Upper lobe of left lung (tissue), 6 donors: ENCODE measurements at regions not wholly inside any gene's neighbourhood (a gene's known extent, or its start where the extent isn't known, plus 50 kb on each side); places are given as distances from the start of the nearest gene placed in this dataset.

Experiments
- ATAC-seq, 2 donors: fragments of 200-7000 bp; cut with Tn5 transposase; one replicate each; pipeline ENCODE4 v1.9.1; 2022; ENCODE audit warnings: mild to moderate bottlenecking in 2 of 2, moderate library complexity in 2 of 2; ENCODE audit not compliant: low FRiP score in 2 of 2
- DNase-seq, 2 donors: peaks; one replicate each; pipeline ENCODE4 v3.0.0-alpha.2; 2019 to 2020
- H3K27ac ChIP-seq, 4 donors: fragments of 200-600 bp; sonication (generic); one replicate each; pipeline ENCODE4 v1.5.1; 2016 to 2019
- H3K27me3 ChIP-seq, 4 donors: fragments of 200-600 bp; sonication (generic); one replicate each; pipeline ENCODE4 v1.5.1; 2017 to 2019
- H3K36me3 ChIP-seq, 4 donors: fragments of 200-600 bp; sonication (generic); one replicate each; pipeline ENCODE4 v1.5.1; 2016 to 2019
- H3K4me1 ChIP-seq, 4 donors: fragments of 200-600 bp; sonication (generic); one replicate each; pipeline ENCODE4 v1.5.1; 2018 to 2019
- H3K4me3 ChIP-seq, 4 donors: fragments of 200-600 bp; sonication (generic); one replicate each; pipeline ENCODE4 v1.5.1; 2017 to 2019; ENCODE audit warnings: mild to moderate bottlenecking in 2 of 4, moderate library complexity in 1 of 4
- H3K9me3 ChIP-seq, 4 donors: fragments of 200-600 bp; sonication (generic); one replicate each; pipeline ENCODE4 v1.5.1; 2018 to 2019
- CTCF ChIP-seq, 6 experiments: fragments of 450-650 bp in 4 of 6; fragments of 200-600 bp in 2 of 6; sonication (generic) in 2 of 6; IDR thresholded peaks; one replicate each; pipeline ENCODE4 v1.5.1; 2016 to 2019; ENCODE audit warnings: antibody characterized with exemption in 6 of 6
- EP300 ChIP-seq, 4 donors: sonication (generic); formaldehyde crosslinking; IDR thresholded peaks; one replicate each; pipeline ENCODE4 v1.5.1; 2017; ENCODE audit warnings: antibody characterized with exemption in 4 of 4, control low read depth in 2 of 4
- POLR2A ChIP-seq, 4 donors: fragments of 450-650 bp; IDR thresholded peaks; one replicate each; pipeline ENCODE4 v1.5.1; 2016 to 2017; ENCODE audit warnings: antibody characterized with exemption in 4 of 4, mild to moderate bottlenecking in 2 of 4
- POLR2AphosphoS5 ChIP-seq, 2 donors: sonication (generic); formaldehyde crosslinking; IDR thresholded peaks; one replicate each; pipeline ENCODE4 v1.5.1; 2017; ENCODE audit warnings: antibody characterized with exemption in 2 of 2
- WGBS, 2 donors: methylation state at CpG; one replicate each; pipeline ENCODE4 v1.1.5; 2017 to 2018; 5-methylcytosine and 5-hydroxymethylcytosine counted together
- donor health status: DM: no; HTN: no; CAD: no; lungs with moderate emphysema.
- donor health status: DM: no; HTN: yes; CAD: no; lungs with severe emphysema.

GRCh38 chr3:134084242-134084950, 54.7 kb upstream of the SLCO2A1 start:
- Histone ChIP-seq H3K27ac (no peak overlapping the region), H3K4me3 (no peak overlapping the region), H3K9me3 (peaks cover 0 to 10% (median 2%) of the 10 kb centered on the region in 4 donors), H3K27me3 (no peaks in the 10 kb centered on the region), H3K36me3 (no peaks in the 10 kb centered on the region), H3K4me1 (no peaks in the 10 kb centered on the region)
- ATAC-seq = no peak
- 79% methylated on average over 2 of the region's 2 CpGs; no CpG with 5 or more reads in 1 of the 2 donors for WGBS, 2 donors
- TF ChIP-seq EP300 (IDR thresholded peaks at IDR 0.05) (no peak), CTCF (IDR thresholded peaks at IDR 0.05) (no peak), POLR2AphosphoS5 (IDR thresholded peaks at IDR 0.05) (no peak), POLR2A (IDR thresholded peaks at IDR 0.05) (no peak)
- no peak for DNase-seq

GRCh38 chr3:134083626-134084241, 54.0 kb upstream of the SLCO2A1 start:
- 89 to 94% methylated on average over 3 of the region's 3 CpGs for WGBS, 2 donors
- TF ChIP-seq EP300 (IDR thresholded peaks at IDR 0.05) (no peak), POLR2AphosphoS5 (IDR thresholded peaks at IDR 0.05) (no peak), POLR2A (IDR thresholded peaks at IDR 0.05) (no peak), CTCF (IDR thresholded peaks at IDR 0.05) (no peak)
- H3K4me1 ChIP-seq = no peaks in the 10 kb centered on the region

GRCh38 chr3:134083008-134083407, 53.3 kb upstream of the SLCO2A1 start:
- ATAC-seq (no peak), DNase-seq (no peak)
- Histone ChIP-seq H3K9me3 (peaks cover 0 to 10% (median 2%) of the 10 kb centered on the region in 4 donors), H3K4me3 (no peak overlapping the region), H3K27me3 (no peaks in the 10 kb centered on the region), H3K27ac (no peak overlapping the region), H3K4me1 (no peaks in the 10 kb centered on the region), H3K36me3 (no peaks in the 10 kb centered on the region)
- no peak for TF ChIP-seq CTCF (IDR thresholded peaks at IDR 0.05)
- TF ChIP-seq POLR2AphosphoS5 (IDR thresholded peaks at IDR 0.05) = no peak
- TF ChIP-seq EP300 (IDR thresholded peaks at IDR 0.05) = no peak
- no peak for TF ChIP-seq POLR2A (IDR thresholded peaks at IDR 0.05)
- 72 to 82% methylated on average over 1 of the region's 1 CpG for WGBS, 2 donors

More at GRCh38 chr3:134083626-134084241, 54.0 kb upstream of the SLCO2A1 start:
- H3K27me3 ChIP-seq = no peaks in the 10 kb centered on the region
- H3K36me3 ChIP-seq = no peaks in the 10 kb centered on the region
- H3K4me3 ChIP-seq = no peak overlapping the region
- peak in 1 of 2 donors; percentile 21 for ATAC-seq
- no peak for DNase-seq
- H3K27ac ChIP-seq = no peak overlapping the region
- peaks cover 0 to 10% (median 2%) of the 10 kb centered on the region in 4 donors for H3K9me3 ChIP-seq

- H3K4me3 ChIP-seq = no peak overlapping the region
- ATAC-seq (no peak), DNase-seq (no peak)
- 78 to 83% methylated on average over 2 of the region's 2 CpGs for WGBS, 2 donors
- no peaks in the 10 kb centered on the region for H3K36me3 ChIP-seq
- no peaks in the 10 kb centered on the region for H3K27me3 ChIP-seq
- no peak for TF ChIP-seq CTCF (IDR thresholded peaks at IDR 0.05)
- no peak for TF ChIP-seq EP300 (IDR thresholded peaks at IDR 0.05)
- no peak for TF ChIP-seq POLR2A (IDR thresholded peaks at IDR 0.05)
- peaks cover 0 to 10% (median 2%) of the 10 kb centered on the region in 4 donors for H3K9me3 ChIP-seq
- H3K4me1 ChIP-seq = no peaks in the 10 kb centered on the region
- H3K27ac ChIP-seq = no peak overlapping the region
Measured at GRCh38 chr3:134082582-134082981, 52.9 kb upstream of the SLCO2A1 start.
